Activated CD8-positive, alpha-beta memory T cell treated with anti-CD3 and anti-CD28 coated beads for 36 hours (primary cell): ENCODE measurements at regions not wholly inside any gene's neighbourhood (a gene's known extent, or its start where the extent isn't known, plus 50 kb on each side); places are given as distances from the start of the nearest gene placed in this dataset.

Source experiments
- CTCF ChIA-PET: fragments of 350-600 bp; sonication (Branson Sonifier 250); formaldehyde crosslinking; loops from one replicate; lab custom pipeline; 2021; ENCODE audit warnings: antibody characterized with exemption; lab: Charles Lee
- POLR2A ChIA-PET: fragments of 350-600 bp; sonication (Branson Sonifier 250); formaldehyde crosslinking; loops from one replicate; lab custom pipeline; 2021; ENCODE audit warnings: antibody characterized with exemption; lab: Charles Lee

DNA sequence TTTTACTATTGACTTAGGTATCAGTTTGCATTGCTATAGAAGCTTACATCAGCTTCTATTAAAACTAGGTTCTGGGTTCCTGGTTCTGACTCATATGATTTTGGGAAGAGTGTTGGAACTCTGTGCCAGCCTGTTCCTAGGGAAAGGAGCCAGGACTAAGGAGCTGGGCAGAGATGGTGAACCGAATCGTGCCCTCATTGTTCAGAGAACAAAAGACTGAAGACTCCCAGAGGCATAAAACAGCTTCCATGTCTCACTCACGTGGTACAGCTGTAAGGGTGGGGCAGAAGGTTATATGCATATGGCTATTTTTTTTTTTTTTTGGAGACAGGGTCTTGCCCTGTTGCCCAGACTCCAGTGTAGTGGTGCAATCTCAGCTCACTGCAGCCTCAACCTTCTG is 89.1 kb upstream of the THBS2 start:
- ChIA-PET CTCF (no interaction called here), POLR2A (no interaction called here)

DNA sequence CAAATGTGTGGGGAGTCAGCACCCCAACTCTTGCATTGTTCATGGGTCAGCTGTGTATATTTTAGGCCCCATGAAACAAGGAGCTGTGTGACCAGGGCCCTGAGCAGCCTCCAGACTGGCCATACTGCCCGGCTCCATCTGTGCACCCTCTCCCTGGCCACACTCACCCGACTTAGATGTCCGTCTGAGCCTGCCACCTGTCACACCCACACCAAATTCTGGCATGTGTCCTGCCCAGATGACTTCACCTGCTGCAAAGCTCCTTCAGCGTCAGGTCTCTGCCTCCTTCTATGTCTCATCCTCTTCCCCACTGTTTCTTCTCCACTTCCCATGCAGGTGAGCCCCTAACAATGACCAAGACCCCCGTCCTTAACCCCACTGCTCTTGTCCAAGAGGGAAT is 88.1 kb upstream of the THBS2 start:
- POLR2A ChIA-PET = no interaction called here
- CTCF ChIA-PET = no interaction called here

DNA sequence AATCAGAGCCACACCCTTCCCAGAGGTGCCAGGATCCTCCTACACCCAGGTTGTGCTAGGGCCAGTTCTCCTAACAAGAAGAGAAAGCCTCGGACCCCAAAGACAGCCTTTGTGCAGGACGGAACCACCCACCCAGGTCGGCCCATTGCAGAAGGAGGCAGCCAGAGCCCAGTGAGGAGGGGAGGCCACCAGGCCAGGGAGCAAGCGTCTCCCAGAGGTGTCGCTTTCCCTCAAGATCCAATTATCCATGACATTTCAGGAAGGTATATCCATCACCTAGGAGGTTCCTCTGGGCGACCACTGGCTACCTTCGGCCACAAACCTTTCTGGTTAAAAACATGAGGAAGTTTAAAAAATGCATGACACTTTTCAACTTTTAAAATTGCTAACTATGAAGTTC is 87.4 kb upstream of the THBS2 start:
- CTCF ChIA-PET = no interaction called here
- POLR2A ChIA-PET = no interaction called here

DNA sequence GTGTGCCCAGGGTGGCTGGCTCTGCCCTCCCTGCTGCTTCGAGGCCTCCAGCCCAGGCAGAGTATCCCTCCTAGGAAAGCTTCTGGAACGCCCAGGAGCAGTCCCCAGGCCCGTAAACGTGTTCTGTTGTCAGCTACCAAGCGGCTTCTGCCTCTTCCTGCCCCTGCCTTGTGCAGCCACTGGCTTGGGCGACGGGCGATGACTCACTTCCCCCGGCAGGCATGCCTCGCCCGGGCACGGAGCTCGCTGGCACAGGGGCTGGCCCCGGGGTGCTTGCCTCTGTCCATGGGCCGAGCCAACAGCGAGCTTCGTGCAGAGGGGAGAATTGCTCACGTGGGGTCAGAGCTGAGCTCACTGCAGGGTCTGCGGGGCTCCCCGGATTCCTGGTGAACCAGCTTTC is 86.7 kb upstream of the THBS2 start:
- ChIA-PET CTCF (no interaction called here), POLR2A (no interaction called here)

DNA sequence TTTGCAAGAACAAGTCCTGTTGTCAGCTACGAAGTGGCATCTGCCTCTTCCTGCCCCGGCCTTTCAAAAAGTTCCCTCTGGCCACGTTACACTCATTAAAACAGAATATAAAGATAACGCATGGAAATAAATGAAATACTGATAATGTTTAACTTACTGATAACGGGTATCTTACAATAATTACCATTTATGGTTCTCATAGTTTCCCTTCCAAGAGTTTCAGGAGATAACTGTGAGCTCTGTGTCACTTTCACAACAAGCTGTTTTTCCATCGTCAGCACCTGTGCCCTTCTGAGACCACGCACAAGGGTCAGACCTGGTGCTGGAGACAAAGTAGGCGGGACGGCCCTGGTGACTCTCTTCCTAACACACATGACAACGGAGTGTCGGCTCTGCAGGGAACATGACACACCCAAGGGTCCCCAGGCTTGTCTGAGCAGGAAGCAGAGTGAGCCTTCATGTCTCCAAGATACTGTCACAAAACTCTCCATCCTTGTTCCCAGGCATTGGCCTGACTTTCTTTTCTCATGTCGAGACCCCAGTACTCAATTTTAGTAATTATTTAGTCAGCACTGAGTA is 86.2 kb upstream of the THBS2 start:
- POLR2A ChIA-PET = no interaction called here
- CTCF ChIA-PET = no interaction called here

DNA sequence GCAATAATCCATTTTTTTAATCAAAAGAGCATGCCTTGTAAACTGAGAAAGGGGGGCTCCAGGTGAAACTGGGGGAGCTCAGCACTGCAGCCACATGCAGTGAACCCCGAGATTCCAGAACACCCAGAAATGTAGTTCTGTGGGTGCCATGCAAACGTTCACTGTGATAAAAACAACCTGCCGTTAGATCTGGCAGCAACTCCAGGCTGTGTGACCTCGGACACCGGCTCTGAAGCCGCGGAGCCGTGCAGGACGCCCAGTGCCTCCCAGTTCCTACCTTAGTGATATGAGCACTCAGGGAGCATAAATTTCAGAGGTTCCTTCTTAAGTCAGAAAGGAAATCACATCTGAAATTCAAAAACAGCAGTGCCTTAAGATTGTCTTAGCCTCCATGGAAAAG is 85.4 kb upstream of the THBS2 start:
- CTCF ChIA-PET = no interaction called here
- POLR2A ChIA-PET = no interaction called here

DNA sequence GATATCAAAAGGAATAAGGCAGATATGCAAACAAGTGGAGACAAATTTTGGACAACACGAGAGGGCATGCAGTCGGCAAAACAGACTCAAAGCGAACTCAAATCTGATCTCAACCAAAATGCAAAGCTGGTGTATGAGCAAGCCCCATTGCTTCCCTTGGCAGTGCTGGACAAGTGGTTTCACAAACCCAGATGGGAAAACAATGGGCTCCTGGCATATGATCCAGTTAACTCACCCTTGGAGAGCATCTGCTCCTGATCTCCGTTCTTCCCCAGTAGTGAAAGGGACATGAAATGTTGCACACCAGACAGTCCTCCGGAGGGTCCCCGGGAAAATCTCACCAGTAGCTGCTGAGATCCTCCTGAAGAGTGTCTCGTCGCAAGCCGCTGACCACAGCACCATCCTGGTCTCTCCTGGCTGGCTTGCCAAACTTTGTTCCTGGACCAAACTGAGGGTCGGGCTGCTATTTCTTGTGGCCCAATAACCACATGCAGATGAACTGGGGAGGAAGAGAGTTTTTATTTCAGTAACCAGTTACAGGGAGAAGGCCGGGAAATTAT is 84.3 kb upstream of the THBS2 start:
- ChIA-PET CTCF (no interaction called here), POLR2A (no interaction called here)

DNA sequence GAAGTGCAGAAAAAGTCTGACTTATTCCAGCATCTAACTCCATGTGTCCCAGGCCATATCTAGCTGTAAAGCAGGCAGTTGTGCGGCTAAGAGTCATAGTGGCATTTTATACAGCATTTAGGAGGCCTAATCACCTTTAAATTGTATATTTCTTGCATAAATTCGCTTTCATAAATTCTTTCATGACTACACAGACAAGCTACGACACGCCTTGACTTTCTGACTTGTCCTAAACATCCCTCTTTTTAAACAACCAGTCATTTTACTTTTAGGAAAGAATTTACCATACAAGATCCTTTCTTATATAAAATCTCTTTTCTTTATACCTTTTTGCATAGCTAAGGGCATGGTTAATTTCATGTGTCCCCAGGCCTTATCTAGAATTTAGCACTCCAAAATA is 81.7 kb upstream of the THBS2 start:
- ChIA-PET POLR2A (interaction anchor here (0.6 kb wide), 1 partner anchor 91 kb away, joined by 3 read pairs; no protein-coding TSS in a partner anchor), CTCF (no interaction called here)

DNA sequence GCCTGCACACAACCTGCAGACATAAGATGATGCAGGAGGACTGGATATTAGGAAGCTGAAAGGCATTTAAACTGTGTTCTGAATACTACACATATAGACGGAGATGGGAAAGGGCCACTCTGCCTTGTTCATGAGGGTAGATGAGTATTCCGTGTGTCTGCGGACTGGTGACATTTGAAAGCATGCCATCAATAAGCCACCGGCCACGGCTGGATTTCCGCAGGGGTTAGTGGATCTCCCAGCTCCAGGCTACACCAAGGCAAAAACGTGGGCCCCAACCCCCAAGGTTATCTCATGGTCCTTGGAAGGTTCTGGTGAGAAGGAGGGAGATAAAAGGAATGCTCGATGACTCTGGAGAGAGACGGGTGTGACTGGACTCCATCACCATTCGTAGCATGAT is 78.6 kb upstream of the THBS2 start:
- CTCF ChIA-PET = no interaction called here
- POLR2A ChIA-PET = no interaction called here

DNA sequence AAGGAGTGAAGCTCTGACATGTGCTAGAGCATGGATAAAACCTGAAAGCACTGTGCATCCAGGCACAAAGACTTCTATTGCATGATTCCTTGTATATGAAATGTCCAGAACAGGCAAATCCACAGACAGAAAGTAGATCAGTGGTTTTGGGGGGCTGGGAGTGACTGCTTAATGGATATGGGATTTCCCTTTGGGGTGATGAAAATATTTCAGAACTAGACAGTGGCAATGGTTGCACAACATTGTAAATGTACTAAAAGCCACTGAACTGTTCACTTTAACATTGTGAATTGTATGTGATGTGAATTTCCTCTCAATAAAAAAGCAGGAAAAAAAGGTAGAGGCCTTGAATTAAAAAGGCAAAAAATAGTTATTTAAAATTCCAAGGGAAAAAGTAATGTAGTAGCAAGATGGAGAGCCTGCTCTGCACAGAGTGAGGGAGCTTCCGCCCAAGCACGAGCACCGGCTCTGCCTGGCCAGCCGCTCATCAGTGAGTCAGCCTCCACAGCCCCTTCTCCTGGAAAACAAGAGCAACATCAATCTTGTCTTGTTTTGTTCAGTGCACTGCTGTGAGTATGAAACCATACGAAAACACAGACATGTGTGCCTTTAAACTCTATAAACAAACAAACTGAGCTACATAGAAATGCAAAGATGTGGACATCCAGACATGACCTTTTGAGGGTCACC is 74.6 kb upstream of the THBS2 start:
- POLR2A ChIA-PET = no interaction called here
- CTCF ChIA-PET = no interaction called here

DNA sequence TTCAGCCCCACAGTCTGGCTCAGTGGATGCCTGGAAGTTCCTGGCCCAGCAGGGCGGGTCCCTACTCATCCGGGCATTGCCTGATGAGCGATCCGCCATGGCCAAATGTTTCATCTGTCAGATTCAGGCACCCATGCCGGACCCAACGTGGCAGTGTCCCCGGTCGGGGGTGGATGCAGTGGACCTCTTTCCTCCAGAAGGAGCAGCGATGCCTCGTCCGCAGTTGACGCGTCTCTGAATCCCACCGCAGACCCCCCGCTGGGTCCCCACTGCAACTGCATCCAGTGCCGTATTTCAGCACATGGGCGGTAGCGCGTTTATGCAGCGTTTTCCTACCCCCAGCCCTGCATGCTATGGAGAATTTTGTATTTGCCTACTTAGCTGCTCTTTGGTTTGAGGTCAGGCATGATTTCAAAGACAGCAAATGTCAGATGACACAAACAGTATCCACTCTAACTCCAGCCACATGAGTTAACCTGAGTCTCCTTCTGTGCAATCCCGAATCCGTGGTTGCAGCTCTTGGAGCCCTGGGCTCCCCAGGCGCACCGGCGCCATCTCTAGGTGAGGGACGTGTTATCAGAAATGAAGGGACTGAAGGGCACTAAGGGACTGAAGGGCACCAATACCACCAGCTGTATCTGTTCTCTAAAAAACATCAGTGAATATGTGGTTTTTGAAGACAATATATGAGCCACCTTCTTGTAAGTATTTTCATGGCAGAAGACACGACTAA is 72.6 kb upstream of the THBS2 start:
- CTCF ChIA-PET = no interaction called here
- POLR2A ChIA-PET = no interaction called here

DNA sequence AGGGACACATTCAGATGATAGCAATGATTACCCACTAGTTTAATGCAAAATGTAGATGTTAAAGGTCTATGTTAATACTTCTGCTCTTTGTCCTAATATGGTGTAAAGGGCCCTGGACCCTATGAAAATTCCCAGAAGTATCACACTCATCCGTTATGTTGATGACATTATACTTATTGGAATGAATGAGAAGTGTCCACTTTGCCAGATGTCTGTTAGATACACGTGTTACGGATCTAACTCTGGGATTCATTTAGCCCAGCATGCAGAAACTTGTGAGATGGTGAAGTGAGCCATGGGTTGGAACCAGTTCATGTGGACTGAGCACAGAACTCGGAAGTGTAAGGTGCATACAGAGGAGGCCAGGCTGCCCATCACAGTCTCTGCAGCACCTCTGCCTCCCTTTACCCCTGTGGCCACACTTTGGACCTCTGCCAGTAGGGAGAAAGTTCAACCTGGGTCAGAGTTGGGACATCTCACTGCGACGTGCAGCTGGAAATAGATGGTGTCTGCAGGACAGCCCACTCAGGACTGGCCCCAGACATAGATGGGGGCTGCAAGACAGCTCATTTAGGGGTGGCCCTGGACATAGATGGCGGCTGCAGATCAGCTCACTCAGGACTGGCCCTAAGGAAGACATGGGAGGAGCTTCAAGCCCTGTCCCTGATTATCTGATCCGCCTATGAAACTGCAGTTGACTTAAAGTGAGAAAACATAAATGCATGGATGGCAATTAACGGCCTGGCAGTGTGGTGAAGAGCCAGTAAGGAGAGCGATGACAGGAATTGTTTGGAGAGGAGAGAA is 71.2 kb upstream of the THBS2 start:
- POLR2A ChIA-PET = no interaction called here
- CTCF ChIA-PET = no interaction called here

DNA sequence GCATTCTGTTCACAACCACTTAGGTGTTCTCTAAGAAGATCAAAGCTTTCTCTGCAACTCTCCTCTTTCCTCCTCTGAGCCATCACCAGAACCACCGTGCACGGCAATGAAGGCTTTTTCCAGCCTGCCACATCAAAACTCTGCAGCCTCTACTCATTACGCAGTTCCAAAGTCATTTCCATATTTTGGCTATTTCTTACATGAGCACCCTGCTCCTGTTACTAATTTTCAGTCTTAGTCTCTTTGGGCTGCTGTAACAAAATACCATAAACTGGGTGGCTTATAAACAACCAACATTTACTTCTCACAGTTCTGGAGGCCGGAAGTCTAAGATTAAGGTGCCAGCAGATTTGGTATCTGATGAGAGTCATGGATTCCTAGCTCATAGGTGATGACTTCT is 70.4 kb upstream of the THBS2 start:
- ChIA-PET POLR2A (no interaction called here), CTCF (no interaction called here)

DNA sequence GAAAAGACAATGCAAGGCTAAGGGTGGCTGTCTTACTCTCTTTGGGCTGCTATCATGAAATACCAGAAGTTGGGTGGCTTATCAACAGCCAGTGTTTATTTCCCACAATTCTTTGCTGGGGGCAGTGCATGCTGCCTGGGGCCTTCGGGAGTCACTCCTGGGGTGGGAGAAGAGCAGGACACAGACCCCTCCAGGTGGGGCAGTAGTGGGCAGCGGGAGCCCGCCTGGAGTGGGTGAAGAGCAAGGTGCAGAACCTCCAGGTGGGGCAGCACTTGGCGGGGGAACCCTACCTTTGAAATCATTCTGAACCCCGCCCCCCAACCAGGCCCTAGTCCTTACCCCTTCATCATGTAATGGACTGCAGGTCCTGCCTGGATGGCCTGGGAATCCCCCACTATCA is 69.6 kb upstream of the THBS2 start:
- POLR2A ChIA-PET = no interaction called here
- CTCF ChIA-PET = no interaction called here

DNA sequence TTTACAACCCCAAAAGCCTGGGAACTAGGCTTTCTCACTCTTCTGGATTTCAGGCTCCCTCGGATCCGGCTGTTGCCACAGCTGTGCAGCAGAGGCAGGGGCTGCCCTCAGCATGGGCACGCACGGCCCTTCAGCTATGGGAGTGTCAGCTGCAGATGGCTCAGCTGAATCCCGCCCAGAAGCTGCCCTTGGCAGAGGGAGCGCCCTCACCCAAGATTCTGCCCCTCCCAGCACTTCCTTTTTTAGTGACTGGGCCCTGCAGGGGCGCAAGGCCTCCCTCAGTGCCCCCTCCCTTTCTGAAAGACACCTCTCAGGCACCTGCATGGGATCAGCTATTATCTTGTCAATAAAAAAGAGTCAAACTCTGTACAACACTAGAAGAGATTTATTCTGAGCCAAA is 67.9 kb upstream of the THBS2 start:
- ChIA-PET POLR2A (no interaction called here), CTCF (no interaction called here)

DNA sequence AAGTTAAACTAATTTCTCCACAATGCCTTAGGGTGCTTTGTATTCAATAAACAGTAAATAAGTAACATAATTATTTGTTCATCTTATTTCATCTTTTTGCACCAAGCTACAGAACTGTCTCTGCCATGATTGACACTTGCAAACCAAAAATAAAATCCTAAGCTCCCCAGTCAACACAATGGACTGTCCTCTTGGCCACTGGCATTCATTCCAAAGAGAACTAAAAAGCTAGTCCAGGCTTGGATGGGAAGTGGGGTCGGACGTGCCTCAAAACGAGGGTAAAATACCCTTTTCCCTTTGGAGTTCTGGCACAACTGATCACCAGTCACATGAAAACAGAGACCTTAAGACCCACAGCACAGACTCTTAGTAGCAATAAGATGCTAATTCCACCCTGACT is 66.4 kb upstream of the THBS2 start:
- ChIA-PET POLR2A (no interaction called here), CTCF (no interaction called here)

DNA sequence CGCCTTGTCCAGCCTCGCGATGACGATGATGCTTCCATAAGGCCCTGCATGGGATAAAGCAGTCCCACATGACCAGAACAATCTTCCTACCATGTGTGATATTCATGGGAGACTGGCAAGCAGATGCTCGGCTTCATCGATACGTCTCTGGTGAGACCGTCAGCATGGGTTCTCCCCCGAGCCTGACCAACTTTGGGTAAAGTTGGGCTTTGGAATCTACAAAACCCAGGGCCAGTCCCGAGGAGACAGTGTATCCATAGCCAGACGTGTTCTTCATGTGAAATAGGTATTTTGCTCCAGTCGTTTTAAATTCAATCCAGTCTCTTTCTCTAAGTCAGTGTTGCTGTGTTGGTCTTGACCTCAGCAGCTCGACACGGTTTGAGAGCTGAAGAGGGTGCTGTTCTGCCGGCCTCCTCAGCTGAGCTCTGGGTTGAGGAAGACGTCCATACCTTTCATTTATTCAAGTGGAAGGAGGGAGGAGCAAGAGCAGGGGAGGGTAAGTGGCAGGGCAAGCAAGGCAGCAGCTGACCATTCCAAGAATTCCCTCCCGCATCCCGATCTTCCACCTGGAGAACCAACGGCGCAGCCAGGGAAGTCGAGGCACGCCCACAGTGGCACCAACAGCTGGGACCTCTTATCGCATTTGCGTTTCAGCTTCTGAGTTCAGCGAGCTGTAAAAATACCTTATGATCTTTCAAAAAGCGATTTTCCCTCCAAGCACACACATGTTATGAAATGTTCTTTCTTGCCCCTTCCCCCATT is 64.0 kb upstream of the THBS2 start:
- POLR2A ChIA-PET = no interaction called here
- CTCF ChIA-PET = no interaction called here

DNA sequence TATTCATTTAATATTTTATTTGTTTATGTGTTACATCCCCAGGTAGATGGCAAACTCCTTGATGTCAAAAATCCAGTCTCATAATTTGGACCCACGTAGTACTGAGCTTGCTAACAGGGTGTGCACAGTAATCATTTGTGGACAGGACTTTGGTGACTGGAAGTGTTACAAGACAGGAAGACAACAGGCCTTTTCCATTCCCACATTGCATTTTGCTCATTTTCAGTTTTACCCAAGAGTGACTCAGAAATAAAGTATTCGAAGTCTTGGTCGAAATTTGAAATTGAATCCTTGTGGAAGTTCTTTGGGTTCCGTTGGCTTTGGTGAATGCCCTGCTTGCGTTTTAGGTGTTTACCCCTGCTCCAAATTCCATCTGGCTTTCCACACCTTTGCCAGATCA is 63.0 kb upstream of the THBS2 start:
- CTCF ChIA-PET = no interaction called here
- POLR2A ChIA-PET = no interaction called here

DNA sequence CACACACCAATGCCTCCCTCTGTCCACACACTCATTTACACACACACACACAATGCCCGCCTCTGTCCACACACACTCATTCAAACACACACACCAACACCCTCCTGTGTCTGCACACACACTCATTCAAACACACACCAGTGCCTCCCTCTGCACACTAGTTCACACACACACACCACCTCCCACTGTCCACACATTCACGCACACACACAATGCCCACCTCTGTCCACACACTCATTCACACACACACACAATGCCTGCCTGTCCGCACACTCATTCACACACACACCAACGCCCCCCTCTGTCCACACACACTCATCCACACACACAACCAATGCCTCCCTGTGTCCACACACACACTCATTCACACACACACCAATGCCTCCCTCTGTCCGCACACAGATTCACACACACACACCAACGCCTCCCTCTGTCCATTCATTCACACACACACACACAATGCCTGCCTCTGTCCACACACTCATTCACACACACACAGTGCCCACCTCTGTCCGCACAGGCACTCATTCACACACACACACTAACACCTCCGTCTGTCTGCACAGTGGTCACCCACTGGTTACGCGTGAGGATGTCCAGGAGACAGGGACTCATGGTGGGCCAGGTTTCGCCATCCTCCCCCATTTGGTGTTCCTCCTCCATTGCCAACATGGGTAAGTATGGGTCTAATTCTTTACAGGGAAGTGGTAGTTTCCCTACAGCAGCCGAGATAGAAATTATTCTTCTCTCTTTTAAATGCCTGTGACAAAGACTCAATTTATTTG is 62.4 kb upstream of the THBS2 start:
- ChIA-PET CTCF (no interaction called here), POLR2A (no interaction called here)
